Spleen (tissue), 7 donors: ENCODE measurements at regions not wholly inside any gene's neighbourhood (a gene's known extent, or its start where the extent isn't known, plus 50 kb on each side); places are given as distances from the start of the nearest gene placed in this dataset.

Source experiments
- CTCF ChIP-seq, 11 experiments: fragments of 200-600 bp in 7 of 11; fragments of 450-650 bp in 4 of 11; sonication (generic) in 4 of 11; IDR thresholded peaks in 8 of 11; conservative IDR thresholded peaks in 3 of 11; 1 replicate in 7 of 11; 2 replicates in 4 of 11; pipeline versions ENCODE4 v1.4.0 to v1.8.0; 2016 to 2021; ENCODE audit warnings: antibody characterized with exemption in 11 of 11, inconsistent platforms in 4 of 11, mild to moderate bottlenecking in 1 of 11
- POLR2AphosphoS5 ChIP-seq, 3 donors: sonication (generic); formaldehyde crosslinking; IDR thresholded peaks; one replicate each; pipeline ENCODE4 v1.5.1; 2017; ENCODE audit warnings: antibody characterized with exemption in 3 of 3
- donor health status: DM: no; HTN: no; CAD: no; lungs with moderate emphysema.
- donor health status: DM: no; HTN: no; CAD: no.
- donor health status: DM: no; HTN: no; CAD: no.

GRCh38 chr15:69792823-69793222 lies 304.9 kb downstream of the TLE3 start:
- TF ChIP-seq CTCF (IDR thresholded peaks at IDR 0.05 in 8 of 11, conservative IDR thresholded peaks at IDR 0.05 in 3 of 11) = no peak
- no peak for TF ChIP-seq POLR2AphosphoS5 (IDR thresholded peaks at IDR 0.05)
